ENCODE measurements at regions not wholly inside any gene's neighbourhood (a gene's known extent, or its start where the extent isn't known, plus 50 kb on each side); places are given as distances from the start of the nearest gene placed in this dataset.

DNA sequence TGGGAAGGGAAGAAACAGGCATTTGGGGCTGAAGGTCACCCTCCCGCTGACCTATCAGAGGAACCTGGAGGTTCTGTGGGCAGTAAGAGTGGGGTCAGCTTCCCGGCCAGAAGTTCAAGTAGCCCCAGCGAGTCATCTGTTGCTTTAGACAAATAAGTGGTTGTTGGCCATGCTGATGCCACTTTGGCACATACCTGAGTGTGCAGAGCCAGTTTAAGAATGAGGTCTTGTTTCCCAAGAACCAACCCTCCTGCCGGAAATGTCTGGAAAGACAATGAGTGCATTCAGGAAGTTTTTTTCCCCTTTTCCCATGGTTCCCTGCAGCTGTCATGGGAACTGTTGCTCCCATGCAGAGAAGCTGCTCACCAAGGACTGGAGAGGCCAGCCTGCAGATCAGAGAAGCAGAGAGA, 166.7 kb downstream of the ZNF621 start (continued):
- TF ChIP-seq, protein P1, sequence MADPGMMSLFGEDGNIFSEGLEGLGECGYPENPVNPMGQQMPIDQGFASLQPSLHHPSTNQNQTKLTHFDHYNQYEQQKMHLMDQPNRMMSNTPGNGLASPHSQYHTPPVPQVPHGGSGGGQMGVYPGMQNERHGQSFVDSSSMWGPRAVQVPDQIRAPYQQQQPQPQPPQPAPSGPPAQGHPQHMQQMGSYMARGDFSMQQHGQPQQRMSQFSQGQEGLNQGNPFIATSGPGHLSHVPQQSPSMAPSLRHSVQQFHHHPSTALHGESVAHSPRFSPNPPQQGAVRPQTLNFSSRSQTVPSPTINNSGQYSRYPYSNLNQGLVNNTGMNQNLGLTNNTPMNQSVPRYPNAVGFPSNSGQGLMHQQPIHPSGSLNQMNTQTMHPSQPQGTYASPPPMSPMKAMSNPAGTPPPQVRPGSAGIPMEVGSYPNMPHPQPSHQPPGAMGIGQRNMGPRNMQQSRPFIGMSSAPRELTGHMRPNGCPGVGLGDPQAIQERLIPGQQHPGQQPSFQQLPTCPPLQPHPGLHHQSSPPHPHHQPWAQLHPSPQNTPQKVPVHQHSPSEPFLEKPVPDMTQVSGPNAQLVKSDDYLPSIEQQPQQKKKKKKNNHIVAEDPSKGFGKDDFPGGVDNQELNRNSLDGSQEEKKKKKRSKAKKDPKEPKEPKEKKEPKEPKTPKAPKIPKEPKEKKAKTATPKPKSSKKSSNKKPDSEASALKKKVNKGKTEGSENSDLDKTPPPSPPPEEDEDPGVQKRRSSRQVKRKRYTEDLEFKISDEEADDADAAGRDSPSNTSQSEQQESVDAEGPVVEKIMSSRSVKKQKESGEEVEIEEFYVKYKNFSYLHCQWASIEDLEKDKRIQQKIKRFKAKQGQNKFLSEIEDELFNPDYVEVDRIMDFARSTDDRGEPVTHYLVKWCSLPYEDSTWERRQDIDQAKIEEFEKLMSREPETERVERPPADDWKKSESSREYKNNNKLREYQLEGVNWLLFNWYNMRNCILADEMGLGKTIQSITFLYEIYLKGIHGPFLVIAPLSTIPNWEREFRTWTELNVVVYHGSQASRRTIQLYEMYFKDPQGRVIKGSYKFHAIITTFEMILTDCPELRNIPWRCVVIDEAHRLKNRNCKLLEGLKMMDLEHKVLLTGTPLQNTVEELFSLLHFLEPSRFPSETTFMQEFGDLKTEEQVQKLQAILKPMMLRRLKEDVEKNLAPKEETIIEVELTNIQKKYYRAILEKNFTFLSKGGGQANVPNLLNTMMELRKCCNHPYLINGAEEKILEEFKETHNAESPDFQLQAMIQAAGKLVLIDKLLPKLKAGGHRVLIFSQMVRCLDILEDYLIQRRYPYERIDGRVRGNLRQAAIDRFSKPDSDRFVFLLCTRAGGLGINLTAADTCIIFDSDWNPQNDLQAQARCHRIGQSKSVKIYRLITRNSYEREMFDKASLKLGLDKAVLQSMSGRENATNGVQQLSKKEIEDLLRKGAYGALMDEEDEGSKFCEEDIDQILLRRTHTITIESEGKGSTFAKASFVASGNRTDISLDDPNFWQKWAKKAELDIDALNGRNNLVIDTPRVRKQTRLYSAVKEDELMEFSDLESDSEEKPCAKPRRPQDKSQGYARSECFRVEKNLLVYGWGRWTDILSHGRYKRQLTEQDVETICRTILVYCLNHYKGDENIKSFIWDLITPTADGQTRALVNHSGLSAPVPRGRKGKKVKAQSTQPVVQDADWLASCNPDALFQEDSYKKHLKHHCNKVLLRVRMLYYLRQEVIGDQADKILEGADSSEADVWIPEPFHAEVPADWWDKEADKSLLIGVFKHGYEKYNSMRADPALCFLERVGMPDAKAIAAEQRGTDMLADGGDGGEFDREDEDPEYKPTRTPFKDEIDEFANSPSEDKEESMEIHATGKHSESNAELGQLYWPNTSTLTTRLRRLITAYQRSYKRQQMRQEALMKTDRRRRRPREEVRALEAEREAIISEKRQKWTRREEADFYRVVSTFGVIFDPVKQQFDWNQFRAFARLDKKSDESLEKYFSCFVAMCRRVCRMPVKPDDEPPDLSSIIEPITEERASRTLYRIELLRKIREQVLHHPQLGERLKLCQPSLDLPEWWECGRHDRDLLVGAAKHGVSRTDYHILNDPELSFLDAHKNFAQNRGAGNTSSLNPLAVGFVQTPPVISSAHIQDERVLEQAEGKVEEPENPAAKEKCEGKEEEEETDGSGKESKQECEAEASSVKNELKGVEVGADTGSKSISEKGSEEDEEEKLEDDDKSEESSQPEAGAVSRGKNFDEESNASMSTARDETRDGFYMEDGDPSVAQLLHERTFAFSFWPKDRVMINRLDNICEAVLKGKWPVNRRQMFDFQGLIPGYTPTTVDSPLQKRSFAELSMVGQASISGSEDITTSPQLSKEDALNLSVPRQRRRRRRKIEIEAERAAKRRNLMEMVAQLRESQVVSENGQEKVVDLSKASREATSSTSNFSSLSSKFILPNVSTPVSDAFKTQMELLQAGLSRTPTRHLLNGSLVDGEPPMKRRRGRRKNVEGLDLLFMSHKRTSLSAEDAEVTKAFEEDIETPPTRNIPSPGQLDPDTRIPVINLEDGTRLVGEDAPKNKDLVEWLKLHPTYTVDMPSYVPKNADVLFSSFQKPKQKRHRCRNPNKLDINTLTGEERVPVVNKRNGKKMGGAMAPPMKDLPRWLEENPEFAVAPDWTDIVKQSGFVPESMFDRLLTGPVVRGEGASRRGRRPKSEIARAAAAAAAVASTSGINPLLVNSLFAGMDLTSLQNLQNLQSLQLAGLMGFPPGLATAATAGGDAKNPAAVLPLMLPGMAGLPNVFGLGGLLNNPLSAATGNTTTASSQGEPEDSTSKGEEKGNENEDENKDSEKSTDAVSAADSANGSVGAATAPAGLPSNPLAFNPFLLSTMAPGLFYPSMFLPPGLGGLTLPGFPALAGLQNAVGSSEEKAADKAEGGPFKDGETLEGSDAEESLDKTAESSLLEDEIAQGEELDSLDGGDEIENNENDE (IDR thresholded peaks at IDR 0.05; ENCODE audit: insufficient replicate concordance, low read length), result no peak
- TF ChIP-seq HDAC6 (IDR thresholded peaks at IDR 0.05; ENCODE audit: low read depth, low read length) (no peak), ASH2L (IDR thresholded peaks at IDR 0.05; ENCODE audit: low read length) (no peak), ZNF274 (IDR thresholded peaks at IDR 0.05; ENCODE audit: borderline replicate concordance, extremely low read depth, low read length) (no peak), TEAD4 (IDR thresholded peaks at IDR 0.05; ENCODE audit: low read depth, low read length) (no peak), BCL11A (IDR thresholded peaks at IDR 0.05; ENCODE audit: low read depth in 2 of 2, low read length in 2 of 2) (no peak), GTF2F1 (IDR thresholded peaks at IDR 0.05; ENCODE audit: borderline replicate concordance, low read depth, low read length) (no peak), RBBP5 (IDR thresholded peaks at IDR 0.05; ENCODE audit: borderline replicate concordance, low read depth, low read length) (no peak), RNF2 (IDR thresholded peaks at IDR 0.05; ENCODE audit: borderline replicate concordance, low read depth, low read length, missing control alignments, poor library complexity, severe bottlenecking) (no peak), RXRA (IDR thresholded peaks at IDR 0.05; ENCODE audit: insufficient read depth, low read depth, low read length) (no peak), SP1 (IDR thresholded peaks at IDR 0.05; ENCODE audit: low read depth, low read length) (no peak), JUND (IDR thresholded peaks at IDR 0.05; ENCODE audit: low read length) (no peak)
